GM21360 (cell line): ENCODE measurements at regions not wholly inside any gene's neighbourhood (a gene's known extent, or its start where the extent isn't known, plus 50 kb on each side); places are given as distances from the start of the nearest gene placed in this dataset.

Source experiments
- ATAC-seq: cut with Tn5 transposase; IDR thresholded peaks from one replicate; pipeline ENCODE4 v1.9.1; 2021; ENCODE audit warnings: mild to moderate bottlenecking, moderate library complexity; ENCODE audit not compliant: unreplicated experiment

DNA sequence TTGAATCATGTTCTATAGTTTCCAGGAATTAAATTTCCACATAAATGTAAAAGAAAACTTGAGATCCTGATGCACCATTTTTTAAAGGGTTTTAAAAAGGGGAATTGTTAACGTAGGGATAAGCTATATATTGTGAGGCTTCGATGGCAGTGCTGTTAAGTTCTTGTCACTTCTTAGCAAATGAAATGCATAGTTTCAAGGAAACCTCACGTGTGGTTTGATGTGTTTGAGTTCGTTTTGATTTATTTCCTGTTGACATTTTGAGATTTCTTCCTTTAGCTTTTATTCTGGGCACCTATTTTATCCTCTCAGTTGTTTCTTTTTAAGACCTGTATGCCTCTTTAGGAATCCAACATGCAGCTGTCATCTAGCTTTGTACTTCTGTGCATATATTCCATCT is 301.0 kb downstream of the DOCK8 start:
- no peak for ATAC-seq

- ATAC-seq, result no peak
Measured at GRCh38 chr9:517993-518392, 303.3 kb downstream of the DOCK8 start.

DNA sequence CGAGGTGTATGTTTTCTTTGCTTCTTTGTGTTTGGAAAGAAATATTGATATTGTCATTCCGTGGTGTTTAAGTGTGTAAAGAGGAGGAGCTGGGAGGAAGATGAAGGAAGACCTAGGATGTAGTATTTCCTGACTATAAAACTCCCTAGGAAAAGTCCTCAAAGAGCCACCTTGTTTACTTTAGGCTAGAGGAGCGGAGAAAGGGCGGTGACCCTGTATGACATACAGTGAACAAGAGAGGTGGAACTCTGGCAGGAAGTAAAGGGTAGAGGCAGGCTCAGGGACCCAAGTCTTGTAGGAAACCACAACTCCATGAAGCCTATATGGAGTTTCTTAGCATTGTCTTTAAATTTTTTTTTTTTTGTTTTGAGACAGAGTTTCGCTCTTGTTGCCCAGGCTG is 303.9 kb downstream of the DOCK8 start:
- ATAC-seq, result no peak

- ATAC-seq, result no peak
Measured at GRCh38 chr9:519579-519978, 304.9 kb downstream of the DOCK8 start.

DNA sequence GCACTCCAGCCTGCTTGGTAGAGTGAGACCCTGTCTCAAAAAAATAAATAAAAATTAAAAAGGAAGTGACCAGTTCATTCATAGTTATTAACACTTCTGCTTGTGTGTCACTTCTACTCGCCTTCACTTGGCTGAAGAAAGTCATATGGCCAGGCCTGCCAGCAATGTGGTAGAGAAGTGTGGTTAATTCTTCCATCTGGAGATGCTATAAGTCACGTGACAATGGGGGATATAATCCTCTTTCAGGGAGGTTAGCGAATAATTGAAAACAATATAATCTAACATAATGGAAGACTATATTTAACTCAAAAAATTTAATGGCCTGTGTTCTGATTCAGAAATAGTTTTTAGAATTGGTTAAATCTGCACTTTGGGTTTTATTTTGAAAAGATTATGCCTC is 305.6 kb downstream of the DOCK8 start:
- ATAC-seq, result no peak

- no peak for ATAC-seq
Measured at GRCh38 chr9:522190-522589, 307.5 kb downstream of the DOCK8 start.

DNA sequence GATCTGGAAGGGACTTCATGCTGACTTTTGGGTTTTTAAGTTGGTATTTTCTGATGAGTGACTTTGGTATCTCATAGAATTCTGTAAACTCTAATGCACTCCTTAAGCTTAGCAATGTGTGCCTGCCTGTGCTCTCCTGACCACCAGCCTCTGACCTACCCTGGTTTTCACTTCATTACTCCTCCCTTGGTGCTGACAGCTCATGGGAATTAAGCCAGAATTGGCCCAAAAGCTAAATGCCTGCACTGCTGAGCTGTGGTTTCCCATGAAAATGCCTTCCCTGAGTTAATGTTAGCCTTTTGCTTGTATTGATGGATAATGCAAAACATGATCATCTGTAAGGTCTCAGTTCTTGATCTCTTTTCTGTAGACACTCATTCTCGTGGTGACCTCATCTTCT is 308.0 kb downstream of the DOCK8 start:
- ATAC-seq, result no peak

GRCh38 chr9:523444-523843 is 308.8 kb downstream of the DOCK8 start:
- no peak for ATAC-seq

- ATAC-seq, result no peak
Measured at GRCh38 chr9:524008-524407, 309.3 kb downstream of the DOCK8 start.

DNA sequence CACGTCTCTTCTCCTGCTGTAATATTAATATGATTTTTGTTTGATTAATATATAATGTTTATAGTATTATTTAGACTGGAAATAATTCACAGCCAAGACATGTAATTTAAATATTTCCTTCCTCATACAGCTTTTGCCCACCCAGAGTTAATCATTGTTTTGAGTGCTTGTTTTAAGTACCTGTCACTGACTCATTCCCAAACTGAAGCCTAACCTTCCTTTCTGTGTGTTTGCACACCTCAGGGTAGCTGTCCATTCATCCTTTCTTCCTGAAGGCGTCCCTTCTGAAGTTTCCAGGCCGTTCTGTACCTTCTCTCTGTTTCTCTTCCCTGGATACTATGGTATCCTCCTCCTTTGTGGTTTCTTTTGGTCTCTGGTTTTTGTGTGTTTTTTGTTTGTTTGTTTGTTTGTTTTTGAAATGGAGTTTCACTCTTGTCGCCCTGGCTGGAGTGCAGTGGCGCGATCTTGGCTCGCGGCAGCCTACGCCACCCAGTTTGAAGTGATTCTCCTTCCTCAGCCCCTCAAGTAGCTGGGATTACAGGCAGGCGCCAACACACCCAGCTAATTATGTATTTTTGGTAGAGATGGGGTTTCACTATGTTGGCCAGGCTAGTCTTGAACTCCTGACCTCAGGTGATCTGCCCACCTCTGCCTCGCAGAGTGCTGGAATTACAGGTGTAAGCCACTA is 312.4 kb downstream of the DOCK8 start:
- no peak for ATAC-seq

DNA sequence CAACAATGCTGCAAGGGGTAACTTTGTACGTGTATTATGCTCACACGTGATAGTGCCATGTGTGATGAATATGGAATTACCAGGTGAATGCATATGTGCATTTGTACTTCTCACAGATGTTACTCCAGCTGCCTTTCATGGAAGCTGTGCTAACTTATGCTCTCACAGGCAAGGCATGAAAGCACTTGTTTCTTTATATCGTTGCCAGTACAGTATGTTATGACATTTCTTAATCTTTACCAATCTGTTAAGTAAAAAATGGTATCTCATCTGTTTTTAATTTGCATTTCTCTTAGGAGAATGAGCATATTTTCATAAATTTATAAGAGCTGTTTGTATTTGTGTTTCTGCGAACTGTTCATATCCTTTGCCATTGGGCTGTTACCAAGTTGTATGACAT is 311.8 kb upstream of the DMRT1 start:
- no peak for ATAC-seq

DNA sequence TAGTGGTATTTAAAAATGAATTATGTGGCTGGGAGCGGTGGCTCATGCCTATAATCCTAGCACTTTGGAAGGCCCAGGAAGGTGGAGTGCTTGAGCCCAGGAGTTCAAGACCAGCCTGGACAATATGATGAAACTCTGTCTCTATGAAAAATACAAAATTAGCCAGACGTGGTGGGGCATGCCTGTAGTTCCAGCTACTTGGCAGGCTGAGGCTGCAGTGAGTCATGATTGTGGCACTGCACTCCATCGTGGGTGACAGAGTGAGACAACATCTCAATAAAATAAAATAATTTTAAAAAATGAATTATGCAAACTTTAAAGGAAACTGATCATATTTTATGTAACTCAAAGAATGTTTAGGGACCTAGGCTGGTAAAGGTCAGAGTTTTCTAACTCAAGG is 310.8 kb upstream of the DMRT1 start:
- no peak for ATAC-seq

- ATAC-seq, result no peak
Measured at GRCh38 chr9:532707-533106, 308.8 kb upstream of the DMRT1 start.

- ATAC-seq, result no peak
Measured at GRCh38 chr9:534886-535285, 306.6 kb upstream of the DMRT1 start.

DNA sequence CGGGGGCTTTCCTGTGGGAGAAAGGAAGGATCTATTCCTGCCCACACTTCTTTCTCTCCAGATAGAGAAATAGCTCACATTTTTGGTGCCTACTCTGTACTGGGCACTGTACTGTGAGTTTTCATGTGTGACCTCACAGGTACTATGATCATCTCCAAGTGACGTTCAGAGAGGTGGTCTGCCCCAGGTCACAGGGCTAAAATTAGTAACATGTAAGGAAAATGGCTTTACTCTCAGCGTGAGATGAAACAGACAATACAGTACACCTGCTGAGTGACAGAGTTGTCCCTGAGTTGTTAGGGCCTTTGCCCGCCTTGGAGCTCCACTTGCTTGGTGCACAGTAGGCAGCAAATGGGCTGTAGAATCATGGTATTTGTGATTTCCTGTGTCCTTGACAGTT is 306.1 kb upstream of the DMRT1 start:
- ATAC-seq, result no peak

DNA sequence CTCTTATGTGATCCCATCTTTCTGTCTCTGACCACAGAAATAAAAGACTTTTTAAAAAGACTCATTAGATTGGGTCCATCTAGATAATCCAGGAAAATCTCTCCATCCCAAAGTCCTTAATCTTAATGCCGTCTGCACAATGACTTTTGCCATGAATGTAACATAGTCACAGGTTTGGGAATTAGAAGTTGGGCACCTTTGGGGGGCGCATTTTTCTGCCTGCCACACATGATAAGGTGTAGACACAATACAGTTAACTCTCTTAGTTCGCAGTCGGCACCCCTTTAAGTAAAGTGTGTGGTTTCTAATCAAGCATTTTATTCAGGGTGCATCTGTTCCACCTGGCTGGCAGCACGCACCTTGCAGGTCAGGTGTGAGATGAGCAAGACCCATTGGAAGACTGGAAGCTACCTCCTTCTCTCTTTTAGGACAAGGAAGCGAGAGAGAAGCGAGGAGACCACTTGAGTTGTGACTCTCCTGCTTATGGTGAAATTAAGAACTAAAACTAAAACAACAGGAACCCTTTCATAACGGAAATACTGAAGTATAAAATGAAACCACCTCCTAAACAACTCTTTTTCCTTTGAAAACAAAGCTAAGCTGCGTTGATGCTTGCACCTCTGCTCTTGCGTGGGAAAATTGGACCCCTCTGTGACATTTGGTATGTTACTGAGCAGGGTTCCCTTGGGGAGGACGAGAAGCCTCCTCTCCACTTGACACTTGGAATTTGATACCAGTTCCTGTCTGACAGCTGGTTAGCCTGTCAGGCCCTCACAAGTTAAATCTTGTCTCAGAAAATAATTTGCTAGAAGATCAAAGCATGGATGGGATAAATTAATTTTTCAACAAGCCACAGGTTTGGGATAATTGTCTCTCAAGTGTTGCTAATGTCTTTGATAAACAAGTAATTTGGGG is 304.6 kb upstream of the DMRT1 start:
- ATAC-seq, result no peak

DNA sequence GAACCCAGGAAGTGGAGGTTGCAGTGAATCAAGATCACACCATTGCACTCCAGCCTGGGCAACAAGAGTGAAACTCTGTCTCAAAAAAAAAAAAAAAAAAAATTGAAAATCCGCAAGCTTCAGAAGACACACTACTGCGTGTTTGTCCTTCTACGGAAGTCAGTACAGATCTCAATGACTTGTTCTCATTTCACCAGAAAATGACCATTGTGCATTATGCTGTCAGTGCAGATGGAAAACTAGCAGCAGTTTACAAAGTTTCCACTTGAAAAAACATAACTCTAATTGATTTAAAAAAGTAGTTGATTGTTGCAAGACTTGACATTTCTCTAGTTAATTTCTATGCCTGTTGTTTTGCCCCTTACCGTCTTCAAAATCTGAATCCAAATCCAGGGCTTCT is 298.0 kb upstream of the DMRT1 start:
- no peak for ATAC-seq

DNA sequence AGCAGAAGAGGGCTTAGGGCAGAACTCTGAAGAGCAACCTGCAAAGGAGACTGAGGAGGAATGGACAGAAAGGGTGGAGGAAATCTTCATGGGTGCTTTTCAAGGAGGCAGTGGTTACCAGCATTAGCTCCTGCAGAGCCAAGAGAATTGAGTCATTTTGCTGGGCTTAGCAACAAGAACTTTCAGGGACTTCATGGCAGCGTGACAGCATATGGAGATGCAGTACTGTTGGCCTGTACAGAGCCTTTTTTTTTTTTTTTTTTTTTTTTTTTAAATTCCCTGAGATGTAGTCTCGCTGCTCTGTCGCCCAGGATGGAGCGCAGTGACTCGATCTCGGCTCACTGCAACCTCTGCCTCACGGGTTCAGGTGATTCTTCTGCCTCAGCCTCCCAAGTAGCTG is 296.0 kb upstream of the DMRT1 start:
- no peak for ATAC-seq

GRCh38 chr9:546235-546634 is 295.3 kb upstream of the DMRT1 start:
- ATAC-seq, result no peak

DNA sequence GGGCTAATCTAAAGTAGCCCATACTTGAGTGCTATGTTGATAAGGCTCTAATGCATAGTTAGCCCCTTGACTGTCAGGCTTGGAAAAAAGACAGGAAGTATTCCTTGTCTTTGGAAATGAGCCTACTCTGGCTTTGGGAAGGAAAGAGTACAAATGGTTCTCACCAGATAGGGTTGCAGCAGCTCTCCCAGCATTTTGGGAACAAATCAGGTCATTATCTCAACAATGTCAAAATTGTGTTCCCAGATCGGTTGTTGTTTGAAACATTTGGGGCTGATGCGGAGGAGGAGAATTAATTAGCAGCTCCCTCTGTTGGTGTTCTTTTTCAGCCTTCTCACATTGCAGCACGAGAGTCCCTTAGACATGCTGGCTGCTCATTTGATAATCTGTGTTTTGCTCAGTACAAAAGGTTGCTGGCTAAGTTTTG is 294.7 kb upstream of the DMRT1 start:
- no peak for ATAC-seq

GRCh38 chr9:547314-547713 is 294.2 kb upstream of the DMRT1 start:
- no peak for ATAC-seq

DNA sequence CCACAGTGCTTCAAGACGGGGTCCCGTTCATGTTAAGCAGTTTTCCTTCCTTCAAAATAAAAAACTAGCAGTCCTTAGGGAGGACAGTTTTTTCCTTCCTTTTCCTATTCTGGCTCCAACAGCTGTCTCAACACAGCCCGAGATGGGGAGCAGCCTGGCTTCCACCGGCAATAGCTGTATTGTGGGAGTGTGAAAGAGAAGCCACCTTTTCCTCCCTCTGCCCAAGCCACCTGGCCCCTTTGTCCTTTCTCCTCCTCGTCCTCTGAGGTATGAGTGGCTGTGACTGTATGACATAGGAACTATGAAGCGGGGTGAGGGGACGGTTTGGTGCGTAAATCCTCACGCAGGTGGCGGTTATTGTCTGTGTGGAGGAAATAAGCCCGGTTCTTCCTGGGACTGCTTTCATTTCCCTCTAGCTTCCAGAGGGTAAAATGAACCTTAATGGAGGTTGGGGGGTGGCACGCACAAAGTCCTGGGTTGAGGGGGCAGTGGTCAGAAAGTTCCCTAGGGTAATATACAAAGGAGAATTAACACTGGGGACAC is 292.0 kb upstream of the DMRT1 start:
- ATAC-seq, result no peak
